ENCODE measurements at regions not wholly inside any gene's neighbourhood (a gene's known extent, or its start where the extent isn't known, plus 50 kb on each side); places are given as distances from the start of the nearest gene placed in this dataset.

GRCh38 chr7:21338728-21339164, 89.1 kb upstream of the SP4 start:
- no peak for TF ChIP-seq CTCF (IDR thresholded peaks at IDR 0.05)
- no peak for TF ChIP-seq POLR2A (IDR thresholded peaks at IDR 0.05)
